PC-9 (cell line): ENCODE measurements at regions not wholly inside any gene's neighbourhood (a gene's known extent, or its start where the extent isn't known, plus 50 kb on each side); places are given as distances from the start of the nearest gene placed in this dataset.
"Not testable (repeated sequence)": the region's sequence is repeated elsewhere in the genome, so short reads cannot be mapped to it uniquely, and the experiment has no call there.

ENCODE experiments used
- BruUV-seq: library from RNA; stranded (reverse); fragments of 400-500 nt; replicated peaks from 2 replicates; lab custom pipeline; 2021; lab: Mats Ljungman, UMichigan
- CTCF ChIA-PET: fragments of 300-600 bp; sonication (Branson Sonifier 250); formaldehyde crosslinking; loops from one replicate; lab custom pipeline; 2022; ENCODE audit warnings: antibody characterized with exemption; lab: Charles Lee
- POLR2A ChIA-PET: fragments of 300-600 bp; sonication (Branson Sonifier 250); formaldehyde crosslinking; loops from one replicate; lab custom pipeline; 2022; ENCODE audit warnings: antibody characterized with exemption; ENCODE audit not compliant: unreplicated experiment; lab: Charles Lee
- DNase-seq, 2 experiments: peaks; one replicate each; pipeline versions ENCODE4 v3.0.0 to v3.0.0-alpha.2; 2015 to 2022; ENCODE audit warnings: mixed read lengths in 1 of 2
- H2AFZ ChIP-seq: fragments of 200-600 bp; sonication (generic); 2 replicates; pipeline ENCODE4 v1.8.1; 2017; ENCODE audit warnings: antibody characterized with exemption
- H3F3A ChIP-seq: fragments of 200-600 bp; sonication (generic); 2 replicates; pipeline ENCODE4 v1.8.1; 2017; ENCODE audit warnings: antibody characterized with exemption, mild to moderate bottlenecking, low read depth; ENCODE audit not compliant: insufficient read depth
- H3K27ac ChIP-seq: fragments of 200-600 bp; sonication (generic); 2 replicates; pipeline ENCODE4 v1.6.1; 2016; ENCODE audit warnings: mixed run types
- H3K27me3 ChIP-seq: fragments of 200-600 bp; sonication (generic); 2 replicates; pipeline ENCODE4 v1.6.1; 2016; ENCODE audit warnings: low read depth, mixed run types; ENCODE audit not compliant: insufficient read depth
- H3K36me3 ChIP-seq: fragments of 200-600 bp; sonication (generic); 2 replicates; pipeline ENCODE4 v1.6.1; 2016; ENCODE audit warnings: low read depth, mixed run types
- H3K4me1 ChIP-seq: fragments of 200-600 bp; sonication (generic); replicated peaks from 2 replicates; pipeline ENCODE4 v1.6.1; 2016; ENCODE audit warnings: mixed run types; ENCODE audit not compliant: insufficient read depth
- H3K4me2 ChIP-seq: fragments of 200-600 bp; sonication (generic); 2 replicates; pipeline ENCODE4 v1.6.1; 2017; ENCODE audit warnings: mixed run types
- H3K4me3 ChIP-seq: fragments of 200-600 bp; sonication (generic); 2 replicates; pipeline ENCODE4 v1.6.1; 2016; ENCODE audit warnings: mixed run types
- H3K79me2 ChIP-seq: fragments of 200-600 bp; sonication (generic); 2 replicates; pipeline ENCODE4 v1.6.1; 2017; ENCODE audit warnings: low read depth, mixed run types
- H3K9me2 ChIP-seq: fragments of 200-600 bp; sonication (generic); 2 replicates; pipeline ENCODE4 v1.8.1; 2017; ENCODE audit warnings: mild to moderate bottlenecking; ENCODE audit not compliant: insufficient read depth
- H3K9me3 ChIP-seq: fragments of 200-600 bp; sonication (generic); 2 replicates; pipeline ENCODE4 v1.8.1; 2016; ENCODE audit warnings: low read depth; ENCODE audit not compliant: insufficient read depth
- H4K20me1 ChIP-seq: fragments of 200-600 bp; sonication (generic); 2 replicates; pipeline ENCODE4 v1.8.1; 2017; ENCODE audit not compliant: insufficient read depth
- EZH2 ChIP-seq: fragments of 200-600 bp; sonication (generic); IDR thresholded peaks from 2 replicates; pipeline ENCODE4 v1.8.0; 2017; ENCODE audit warnings: antibody characterized with exemption, low read depth
- intact Hi-C: fragments of 100-400 bp; cut with micrococcal nuclease; formaldehyde crosslinking; loops from one replicate; pipeline ENCODE4 v1.10.0; 2022; ENCODE audit not compliant: unreplicated experiment
- TF ChIP-seq, protein P1 (sequence below): fragments of 200-600 bp; sonication (generic); conservative IDR thresholded peaks from 2 replicates; pipeline ENCODE4 v1.6.1; 2017; ENCODE audit warnings: mixed run types, antibody characterized with exemption, mild to moderate bottlenecking, moderate library complexity

DNA sequence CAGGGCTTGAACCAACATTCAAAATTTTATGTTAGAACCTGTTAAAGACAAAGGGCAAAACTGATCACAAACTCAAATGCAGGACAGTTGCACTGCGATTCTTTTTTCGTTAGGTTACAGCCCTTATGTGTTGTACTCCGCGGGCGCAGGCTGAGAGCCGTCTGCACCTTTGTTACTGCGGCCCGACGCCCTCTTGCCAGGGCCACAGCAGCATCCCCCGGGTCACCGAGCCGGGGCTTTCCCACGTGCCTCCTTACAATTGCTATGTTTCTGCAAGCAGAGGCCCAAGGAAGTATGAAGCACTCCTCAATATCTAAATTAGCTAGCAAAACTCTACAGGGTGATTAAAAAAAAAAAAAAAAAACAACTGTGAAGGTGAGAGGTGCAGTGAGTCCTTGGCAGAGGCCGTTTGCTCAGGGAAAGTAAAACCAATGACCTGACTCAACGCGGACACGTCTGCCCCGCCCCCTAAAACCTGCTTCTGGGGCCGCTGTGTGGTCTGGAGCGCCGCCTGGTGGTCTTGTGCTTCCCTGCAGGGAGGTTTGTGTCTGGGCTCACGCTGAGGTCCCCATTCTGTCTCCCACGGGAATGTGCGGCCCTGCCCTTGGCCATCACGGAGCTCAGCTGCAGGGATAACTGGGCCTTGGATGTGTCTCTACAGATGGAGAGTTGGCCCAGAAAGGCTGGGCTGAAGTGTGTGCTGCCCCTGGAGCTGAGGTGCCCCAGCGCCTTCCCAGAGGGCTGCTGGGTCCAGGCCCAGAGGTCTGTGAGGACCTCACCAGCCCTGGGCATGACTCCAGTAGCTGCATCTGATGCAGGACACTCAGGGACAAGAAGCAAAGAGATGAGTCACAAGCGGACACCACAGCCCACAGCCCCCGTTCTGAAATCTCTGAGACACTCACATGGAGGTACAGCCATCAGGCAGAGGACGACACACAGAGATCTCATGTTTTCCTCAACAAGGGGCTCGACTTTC lies 418.5 kb downstream of the TMEM121 start:
- intact Hi-C loops: no loop called here
- Histone ChIP-seq H3K27ac (no peak overlapping the region), H3K4me3 (no peak overlapping the region), H3F3A (no peaks in the 10 kb centered on the region), H3K27me3 (peaks cover 63% of the 10 kb centered on the region), H3K9me3 (no peaks in the 10 kb centered on the region), H3K4me1 (no peaks in the 10 kb centered on the region), H3K9me2 (no peaks in the 10 kb centered on the region), H3K4me2 (no peak overlapping the region), H3K36me3 (no peaks in the 10 kb centered on the region), H4K20me1 (no peaks in the 10 kb centered on the region), H3K79me2 (no peaks in the 10 kb centered on the region), H2AFZ (no peak overlapping the region)
- no peak for TF ChIP-seq EZH2
- TF ChIP-seq, protein P1, sequence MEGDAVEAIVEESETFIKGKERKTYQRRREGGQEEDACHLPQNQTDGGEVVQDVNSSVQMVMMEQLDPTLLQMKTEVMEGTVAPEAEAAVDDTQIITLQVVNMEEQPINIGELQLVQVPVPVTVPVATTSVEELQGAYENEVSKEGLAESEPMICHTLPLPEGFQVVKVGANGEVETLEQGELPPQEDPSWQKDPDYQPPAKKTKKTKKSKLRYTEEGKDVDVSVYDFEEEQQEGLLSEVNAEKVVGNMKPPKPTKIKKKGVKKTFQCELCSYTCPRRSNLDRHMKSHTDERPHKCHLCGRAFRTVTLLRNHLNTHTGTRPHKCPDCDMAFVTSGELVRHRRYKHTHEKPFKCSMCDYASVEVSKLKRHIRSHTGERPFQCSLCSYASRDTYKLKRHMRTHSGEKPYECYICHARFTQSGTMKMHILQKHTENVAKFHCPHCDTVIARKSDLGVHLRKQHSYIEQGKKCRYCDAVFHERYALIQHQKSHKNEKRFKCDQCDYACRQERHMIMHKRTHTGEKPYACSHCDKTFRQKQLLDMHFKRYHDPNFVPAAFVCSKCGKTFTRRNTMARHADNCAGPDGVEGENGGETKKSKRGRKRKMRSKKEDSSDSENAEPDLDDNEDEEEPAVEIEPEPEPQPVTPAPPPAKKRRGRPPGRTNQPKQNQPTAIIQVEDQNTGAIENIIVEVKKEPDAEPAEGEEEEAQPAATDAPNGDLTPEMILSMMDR: peak; percentile 79
- CTCF ChIA-PET: no interaction called here
- POLR2A ChIA-PET: interaction anchor here (0.6 kb wide), 1 partner anchor 45 kb away, joined by 8 read pairs; no protein-coding TSS in a partner anchor
- no TSS peak for BruUV-seq
- DNase-seq: peak; percentile 47 to 50

DNA sequence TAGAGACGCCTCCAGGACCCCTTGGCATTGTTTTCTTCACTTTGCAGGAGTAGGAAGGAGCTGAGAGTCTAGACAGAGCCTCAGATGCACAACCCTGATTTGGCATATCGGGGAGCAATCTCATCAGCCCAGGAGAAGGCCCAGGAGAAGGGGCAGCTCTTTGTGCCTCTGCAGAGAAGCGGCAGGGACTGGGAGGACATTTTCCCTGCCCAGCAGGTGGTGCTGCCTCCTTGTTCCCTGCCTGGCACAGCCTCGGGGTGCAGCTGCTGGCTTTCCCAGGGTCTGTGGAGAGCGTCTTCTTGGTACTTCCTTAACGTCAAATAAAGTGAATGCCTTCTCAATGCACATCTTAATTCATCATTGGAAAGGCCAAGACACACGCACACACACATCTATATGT lies 419.5 kb downstream of the TMEM121 start:
- no peak overlapping the region for H2AFZ ChIP-seq
- TF ChIP-seq, protein P1: no peak
- no peak for TF ChIP-seq EZH2
- no peaks in the 10 kb centered on the region for H3K9me2 ChIP-seq
- H4K20me1 ChIP-seq: no peaks in the 10 kb centered on the region
- ChIA-PET POLR2A (no interaction called here), CTCF (no interaction called here)
- no TSS peak for BruUV-seq
- no peak for DNase-seq
- H3K4me3 ChIP-seq: no peak overlapping the region
- no peak overlapping the region for H3K4me2 ChIP-seq
- no peak overlapping the region for H3K27ac ChIP-seq
- no peaks in the 10 kb centered on the region for H3K79me2 ChIP-seq
- H3K36me3 ChIP-seq: no peaks in the 10 kb centered on the region
- H3K4me1 ChIP-seq: no peaks in the 10 kb centered on the region
- no peaks in the 10 kb centered on the region for H3F3A ChIP-seq
- intact Hi-C loops: no loop called here
- H3K9me3 ChIP-seq: no peaks in the 10 kb centered on the region
- peaks cover 54% of the 10 kb centered on the region for H3K27me3 ChIP-seq

DNA sequence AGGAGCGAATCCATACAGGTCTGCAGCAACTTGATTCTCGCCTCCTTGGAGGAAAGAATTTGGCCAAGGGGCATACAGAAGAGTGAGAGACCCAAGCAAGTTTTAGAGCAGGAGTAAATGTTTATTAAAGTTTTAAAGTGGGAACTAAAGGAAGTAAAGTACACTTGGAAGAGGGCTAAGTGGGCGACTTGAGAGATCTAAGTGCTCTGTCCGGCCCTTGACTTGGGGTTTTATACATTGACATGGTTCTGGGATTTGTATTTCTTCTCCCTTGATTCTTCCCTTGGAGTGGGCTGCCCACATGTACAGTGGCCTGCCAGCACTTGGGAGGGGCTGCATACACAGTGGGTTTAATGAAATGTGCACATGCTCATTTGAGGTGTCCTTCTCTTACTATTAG lies 421.2 kb downstream of the TMEM121 start:
- Histone ChIP-seq H3K4me3 (no peak overlapping the region), H3F3A (no peaks in the 10 kb centered on the region), H3K27ac (no peak overlapping the region), H2AFZ (no peak overlapping the region), H3K36me3 (no peaks in the 10 kb centered on the region), H3K4me1 (no peaks in the 10 kb centered on the region), H3K79me2 (no peaks in the 10 kb centered on the region), H3K9me3 (no peaks in the 10 kb centered on the region), H3K4me2 (no peak overlapping the region), H3K27me3 (peaks cover 37% of the 10 kb centered on the region), H3K9me2 (no peaks in the 10 kb centered on the region), H4K20me1 (no peaks in the 10 kb centered on the region)
- POLR2A ChIA-PET: no interaction called here
- TF ChIP-seq, protein P1: no peak
- no peak for TF ChIP-seq EZH2
- CTCF ChIA-PET: no interaction called here
- DNase-seq: no peak
- BruUV-seq: no TSS peak
- intact Hi-C loops: no loop called here

DNA sequence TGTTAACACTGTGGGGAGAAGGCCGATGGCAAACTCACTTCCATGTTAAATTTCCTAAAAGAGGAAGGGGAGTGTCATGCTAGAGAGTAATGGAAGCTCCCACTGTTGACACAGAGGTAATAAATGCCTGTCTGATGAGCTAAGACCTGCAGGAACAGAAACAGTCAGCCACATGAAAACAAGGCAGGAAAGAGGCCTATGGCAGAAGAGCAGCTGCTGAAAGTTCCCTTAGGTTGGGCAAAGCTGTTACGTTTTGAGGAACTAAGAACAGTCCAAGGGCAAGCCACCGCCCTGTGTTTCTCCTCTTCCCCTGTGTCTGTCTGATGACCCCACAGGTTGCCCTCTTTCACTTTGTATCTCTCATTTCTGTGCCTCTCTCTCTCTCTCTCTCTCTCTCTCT lies 422.6 kb downstream of the TMEM121 start:
- H3K9me3 ChIP-seq, BruUV-seq, CTCF ChIA-PET, H3K4me1 ChIP-seq, H3K79me2 ChIP-seq, H3F3A ChIP-seq, POLR2A ChIA-PET, H3K4me2 ChIP-seq, H3K27ac ChIP-seq, DNase-seq, H4K20me1 ChIP-seq, H2AFZ ChIP-seq, H3K9me2 ChIP-seq, H3K4me3 ChIP-seq, H3K36me3 ChIP-seq, intact Hi-C loops: not testable (repeated sequence)
- H3K27me3 ChIP-seq: peaks cover 23% of the 10 kb centered on the region

DNA sequence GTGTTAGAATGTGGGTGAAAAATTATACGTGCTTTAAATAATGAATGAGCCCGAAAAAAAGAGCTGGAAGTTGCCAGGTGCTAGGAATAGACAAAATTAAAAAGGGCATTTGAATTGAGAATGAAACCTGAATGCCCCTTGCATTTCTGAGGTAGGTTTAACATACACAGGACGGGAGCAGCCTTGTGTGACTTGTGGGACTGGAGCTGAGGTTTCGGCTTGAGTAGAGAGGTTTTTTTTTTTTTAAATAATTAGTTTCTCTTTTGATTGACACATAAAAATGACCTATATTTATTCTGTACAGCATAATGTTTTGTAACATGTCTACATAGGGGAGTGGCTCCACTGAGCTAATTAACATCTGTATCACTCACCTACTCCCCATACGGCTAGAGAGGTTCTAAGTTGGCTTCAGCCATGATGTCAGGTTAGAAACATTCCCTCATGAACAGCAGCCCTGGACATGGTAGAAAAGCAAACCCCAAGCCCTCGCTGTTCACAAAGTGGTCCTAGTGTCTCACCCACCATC lies 424.0 kb downstream of the TMEM121 start:
- DNase-seq, H3K27me3 ChIP-seq, H3K4me1 ChIP-seq, H3K79me2 ChIP-seq, H3K4me3 ChIP-seq, BruUV-seq, CTCF ChIA-PET, H3K4me2 ChIP-seq, H4K20me1 ChIP-seq, H3K27ac ChIP-seq, H3K9me3 ChIP-seq, H3F3A ChIP-seq, H2AFZ ChIP-seq, H3K9me2 ChIP-seq, POLR2A ChIA-PET, intact Hi-C loops, H3K36me3 ChIP-seq: not testable (repeated sequence)
